PC-9 (cell line): ENCODE measurements at regions not wholly inside any gene's neighbourhood (a gene's known extent, or its start where the extent isn't known, plus 50 kb on each side); places are given as distances from the start of the nearest gene placed in this dataset.

ENCODE experiments used
- EZH2 ChIP-seq: fragments of 200-600 bp; sonication (generic); IDR thresholded peaks from 2 replicates; pipeline ENCODE4 v1.8.0; 2017; ENCODE audit warnings: antibody characterized with exemption, low read depth
- TF ChIP-seq, protein P1 (sequence below): fragments of 200-600 bp; sonication (generic); conservative IDR thresholded peaks from 2 replicates; pipeline ENCODE4 v1.6.1; 2017; ENCODE audit warnings: mixed run types, antibody characterized with exemption, mild to moderate bottlenecking, moderate library complexity

DNA sequence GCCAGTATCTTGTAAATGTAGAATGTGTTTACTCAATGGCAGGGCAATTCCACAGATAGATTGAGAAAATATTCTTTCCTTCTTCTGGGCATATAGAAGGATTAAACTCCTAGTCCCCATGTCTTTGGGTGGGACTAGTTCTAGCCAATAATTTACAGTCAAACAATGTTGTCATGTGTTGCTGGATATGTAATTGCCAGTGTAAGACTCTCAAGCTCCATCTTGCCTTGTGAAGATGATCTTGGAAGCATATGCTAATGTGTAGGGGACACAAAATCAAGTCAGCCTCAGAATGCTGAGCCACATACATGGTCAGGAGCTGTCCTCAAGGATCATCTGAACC is 386.9 kb downstream of the CETN3 start:
- TF ChIP-seq, protein P1, sequence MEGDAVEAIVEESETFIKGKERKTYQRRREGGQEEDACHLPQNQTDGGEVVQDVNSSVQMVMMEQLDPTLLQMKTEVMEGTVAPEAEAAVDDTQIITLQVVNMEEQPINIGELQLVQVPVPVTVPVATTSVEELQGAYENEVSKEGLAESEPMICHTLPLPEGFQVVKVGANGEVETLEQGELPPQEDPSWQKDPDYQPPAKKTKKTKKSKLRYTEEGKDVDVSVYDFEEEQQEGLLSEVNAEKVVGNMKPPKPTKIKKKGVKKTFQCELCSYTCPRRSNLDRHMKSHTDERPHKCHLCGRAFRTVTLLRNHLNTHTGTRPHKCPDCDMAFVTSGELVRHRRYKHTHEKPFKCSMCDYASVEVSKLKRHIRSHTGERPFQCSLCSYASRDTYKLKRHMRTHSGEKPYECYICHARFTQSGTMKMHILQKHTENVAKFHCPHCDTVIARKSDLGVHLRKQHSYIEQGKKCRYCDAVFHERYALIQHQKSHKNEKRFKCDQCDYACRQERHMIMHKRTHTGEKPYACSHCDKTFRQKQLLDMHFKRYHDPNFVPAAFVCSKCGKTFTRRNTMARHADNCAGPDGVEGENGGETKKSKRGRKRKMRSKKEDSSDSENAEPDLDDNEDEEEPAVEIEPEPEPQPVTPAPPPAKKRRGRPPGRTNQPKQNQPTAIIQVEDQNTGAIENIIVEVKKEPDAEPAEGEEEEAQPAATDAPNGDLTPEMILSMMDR, result no peak
- TF ChIP-seq EZH2, result no peak
